ENCODE measurements at regions not wholly inside any gene's neighbourhood (a gene's known extent, or its start where the extent isn't known, plus 50 kb on each side); places are given as distances from the start of the nearest gene placed in this dataset.

GRCh38 chr21:16402752-16403151 lies 673.0 kb downstream of the USP25 start:
- no peak for DNase-seq
- Mint-ChIP-seq H3K9me3 (peaks cover 4% of the 10 kb centered on the region), H3K36me3 (no peaks in the 10 kb centered on the region), H3K4me3 (no peak overlapping the region), H3K27ac (no peak overlapping the region), H3K27me3 (no peaks in the 10 kb centered on the region), H3K4me1 (no peaks in the 10 kb centered on the region)
- POLR2A ChIA-PET: no interaction called here
- ATAC-seq (ENCODE audit: low read depth): no peak

- no peak for DNase-seq
- POLR2A ChIA-PET: no interaction called here
- Mint-ChIP-seq H3K27ac (no peak overlapping the region), H3K4me1 (no peaks in the 10 kb centered on the region), H3K27me3 (no peaks in the 10 kb centered on the region), H3K36me3 (no peaks in the 10 kb centered on the region), H3K4me3 (no peak overlapping the region), H3K9me3 (peaks cover 3% of the 10 kb centered on the region)
- ATAC-seq (ENCODE audit: low read depth): no peak
These were observed 675.0 kb downstream of the USP25 start for GRCh38 chr21:16404776-16405175.

- DNase-seq: no peak
- Mint-ChIP-seq H3K27me3 (no peaks in the 10 kb centered on the region), H3K27ac (no peak overlapping the region), H3K4me3 (no peak overlapping the region), H3K4me1 (no peaks in the 10 kb centered on the region), H3K36me3 (no peaks in the 10 kb centered on the region), H3K9me3 (peaks cover 3% of the 10 kb centered on the region)
- no peak for ATAC-seq (ENCODE audit: low read depth)
- POLR2A ChIA-PET: no interaction called here
These were observed 676.6 kb downstream of the USP25 start for GRCh38 chr21:16406355-16406754.

GRCh38 chr21:16407403-16408240 lies 677.8 kb downstream of the USP25 start:
- Mint-ChIP-seq H3K4me3 (no peak overlapping the region), H3K4me1 (no peaks in the 10 kb centered on the region), H3K9me3 (peaks cover 1% of the 10 kb centered on the region), H3K36me3 (no peaks in the 10 kb centered on the region), H3K27ac (no peak overlapping the region), H3K27me3 (no peaks in the 10 kb centered on the region)
- POLR2A ChIA-PET: no interaction called here
- DNase-seq (no peak), ATAC-seq (ENCODE audit: low read depth) (no peak)

- DNase-seq (no peak), ATAC-seq (ENCODE audit: low read depth) (no peak)
- Mint-ChIP-seq H3K27ac (no peak overlapping the region), H3K36me3 (no peaks in the 10 kb centered on the region), H3K27me3 (no peaks in the 10 kb centered on the region), H3K4me1 (no peaks in the 10 kb centered on the region), H3K4me3 (no peak overlapping the region), H3K9me3 (peaks cover 1% of the 10 kb centered on the region)
- POLR2A ChIA-PET: no interaction called here
These were observed 678.5 kb downstream of the USP25 start for GRCh38 chr21:16408280-16408679.

- POLR2A ChIA-PET: no interaction called here
- Mint-ChIP-seq H3K4me1 (no peaks in the 10 kb centered on the region), H3K27me3 (no peaks in the 10 kb centered on the region), H3K36me3 (no peaks in the 10 kb centered on the region), H3K27ac (no peak overlapping the region), H3K9me3 (peaks cover 1% of the 10 kb centered on the region), H3K4me3 (no peak overlapping the region)
- no peak for DNase-seq
- no peak for ATAC-seq (ENCODE audit: low read depth)
These were observed 679.6 kb downstream of the USP25 start for GRCh38 chr21:16409352-16409751.

- H3K9me3 Mint-ChIP-seq: no peaks in the 10 kb centered on the region
- no peaks in the 10 kb centered on the region for H3K4me1 Mint-ChIP-seq
- no peak overlapping the region for H3K4me3 Mint-ChIP-seq
- H3K27me3 Mint-ChIP-seq: no peaks in the 10 kb centered on the region
- POLR2A ChIA-PET: no interaction called here
- DNase-seq (no peak), ATAC-seq (ENCODE audit: low read depth) (no peak)
- no peak overlapping the region for H3K27ac Mint-ChIP-seq
- H3K36me3 Mint-ChIP-seq: no peaks in the 10 kb centered on the region
These were observed 688.4 kb downstream of the USP25 start for GRCh38 chr21:16418226-16418625.

GRCh38 chr21:16418642-16419041 lies 688.9 kb downstream of the USP25 start:
- Mint-ChIP-seq H3K36me3 (no peaks in the 10 kb centered on the region), H3K27ac (no peak overlapping the region), H3K27me3 (no peaks in the 10 kb centered on the region), H3K4me3 (no peak overlapping the region), H3K4me1 (no peaks in the 10 kb centered on the region), H3K9me3 (no peaks in the 10 kb centered on the region)
- POLR2A ChIA-PET: no interaction called here
- ATAC-seq (ENCODE audit: low read depth) (no peak), DNase-seq (no peak)

- H3K36me3 Mint-ChIP-seq: no peaks in the 10 kb centered on the region
- no peaks in the 10 kb centered on the region for H3K27me3 Mint-ChIP-seq
- ATAC-seq (ENCODE audit: low read depth): no peak
- no peak overlapping the region for H3K27ac Mint-ChIP-seq
- DNase-seq: no peak
- no peak overlapping the region for H3K4me3 Mint-ChIP-seq
- no peaks in the 10 kb centered on the region for H3K9me3 Mint-ChIP-seq
- no peaks in the 10 kb centered on the region for H3K4me1 Mint-ChIP-seq
- POLR2A ChIA-PET: no interaction called here
These were observed 689.6 kb downstream of the USP25 start for GRCh38 chr21:16419188-16419921.

GRCh38 chr21:16420031-16420724 lies 690.4 kb downstream of the USP25 start:
- Mint-ChIP-seq H3K27ac (no peak overlapping the region), H3K36me3 (no peaks in the 10 kb centered on the region), H3K4me3 (no peak overlapping the region), H3K27me3 (no peaks in the 10 kb centered on the region), H3K4me1 (no peaks in the 10 kb centered on the region), H3K9me3 (no peaks in the 10 kb centered on the region)
- DNase-seq (no peak), ATAC-seq (ENCODE audit: low read depth) (no peak)
- POLR2A ChIA-PET: no interaction called here

GRCh38 chr21:16421007-16421406 lies 691.2 kb downstream of the USP25 start:
- ATAC-seq (ENCODE audit: low read depth): no peak
- Mint-ChIP-seq H3K9me3 (no peaks in the 10 kb centered on the region), H3K4me1 (no peaks in the 10 kb centered on the region), H3K36me3 (no peaks in the 10 kb centered on the region), H3K27ac (no peak overlapping the region), H3K27me3 (no peaks in the 10 kb centered on the region), H3K4me3 (no peak overlapping the region)
- POLR2A ChIA-PET: no interaction called here
- DNase-seq: no peak

GRCh38 chr21:16421965-16422364 lies 692.2 kb downstream of the USP25 start:
- POLR2A ChIA-PET: no interaction called here
- no peaks in the 10 kb centered on the region for H3K36me3 Mint-ChIP-seq
- ATAC-seq (ENCODE audit: low read depth): no peak
- no peaks in the 10 kb centered on the region for H3K4me1 Mint-ChIP-seq
- no peak overlapping the region for H3K27ac Mint-ChIP-seq
- no peak overlapping the region for H3K4me3 Mint-ChIP-seq
- no peaks in the 10 kb centered on the region for H3K27me3 Mint-ChIP-seq
- DNase-seq: no peak
- H3K9me3 Mint-ChIP-seq: peaks cover 1% of the 10 kb centered on the region

- Mint-ChIP-seq H3K36me3 (no peaks in the 10 kb centered on the region), H3K4me3 (no peak overlapping the region), H3K4me1 (no peaks in the 10 kb centered on the region), H3K27ac (no peak overlapping the region), H3K9me3 (peaks cover 1% of the 10 kb centered on the region), H3K27me3 (no peaks in the 10 kb centered on the region)
- ATAC-seq (ENCODE audit: low read depth) (no peak), DNase-seq (no peak)
- POLR2A ChIA-PET: no interaction called here
These were observed 692.9 kb downstream of the USP25 start for GRCh38 chr21:16422702-16423101.

- Mint-ChIP-seq H3K27ac (no peak overlapping the region), H3K4me1 (no peaks in the 10 kb centered on the region), H3K9me3 (peaks cover 1% of the 10 kb centered on the region), H3K4me3 (no peak overlapping the region), H3K27me3 (no peaks in the 10 kb centered on the region), H3K36me3 (no peaks in the 10 kb centered on the region)
- POLR2A ChIA-PET: no interaction called here
- DNase-seq: no peak
- no peak for ATAC-seq (ENCODE audit: low read depth)
These were observed 694.1 kb downstream of the USP25 start for GRCh38 chr21:16423921-16424320.
